Mesenteric fat pad (tissue), 1 donor: ENCODE measurements at regions not wholly inside any gene's neighbourhood (a gene's known extent, or its start where the extent isn't known, plus 50 kb on each side); places are given as distances from the start of the nearest gene placed in this dataset.

Experiments
- DNase-seq: peaks from one replicate; pipeline ENCODE4 v3.0.0-alpha.2; 2020; ENCODE audit warnings: low spot score
- donor health status: DM: yes; HTN: yes; CAD: no.

DNA sequence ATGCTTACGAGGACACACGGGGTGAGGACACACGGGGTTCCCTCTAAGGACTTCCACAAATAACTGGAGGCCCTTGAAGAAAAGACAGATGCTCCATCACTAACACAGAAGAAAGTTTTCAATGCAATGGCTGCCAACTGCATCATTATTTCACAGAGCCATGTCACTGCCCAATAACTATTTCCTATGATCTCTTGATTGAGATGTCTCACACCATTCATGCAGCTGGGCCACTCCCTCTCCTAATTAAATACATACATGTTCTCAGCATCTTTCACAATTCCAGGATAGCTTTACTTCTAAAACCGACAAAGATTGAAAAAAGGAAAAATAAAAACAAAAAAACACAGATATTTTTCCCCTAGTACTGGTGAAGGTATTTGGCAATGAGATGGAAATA lies 650.8 kb downstream of the SEMA5A start:
- no peak for DNase-seq

DNA sequence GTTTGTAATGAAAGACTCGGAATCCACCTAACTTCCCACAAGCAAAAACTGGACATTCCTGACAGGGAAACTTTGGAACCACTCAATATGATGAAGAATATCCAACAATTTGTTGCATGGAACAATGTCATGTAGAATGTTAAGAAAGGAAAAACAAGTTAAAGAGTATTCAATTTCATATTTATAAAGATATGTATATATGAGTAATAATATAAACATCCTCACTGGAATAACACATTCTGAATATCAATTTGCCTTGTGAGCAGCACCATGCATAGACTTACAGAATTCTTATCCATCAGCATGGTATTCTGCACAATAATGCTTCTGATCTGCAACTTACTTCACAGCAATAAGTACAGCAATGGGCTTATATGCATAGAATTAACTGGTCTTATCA lies 650.3 kb downstream of the SEMA5A start:
- DNase-seq = no peak

DNA sequence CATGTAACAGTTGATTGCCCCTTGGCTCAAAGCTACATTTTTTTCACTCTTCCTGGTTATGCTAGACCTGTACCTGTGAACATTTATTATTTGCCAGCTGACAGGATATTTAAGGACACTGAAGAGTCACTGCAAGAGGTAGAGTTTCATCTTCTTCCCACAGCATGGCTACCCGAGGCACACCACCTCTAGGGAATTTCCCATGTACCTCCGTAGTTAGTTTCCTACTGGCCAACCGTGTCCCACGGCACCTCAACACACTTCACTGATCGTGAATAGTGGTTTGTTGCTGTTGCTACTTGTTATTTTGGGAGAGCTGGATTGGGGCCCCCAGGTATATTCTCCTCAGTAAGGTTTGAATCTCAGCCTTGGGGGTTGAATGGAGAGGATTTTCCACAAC lies 648.6 kb downstream of the SEMA5A start:
- DNase-seq = no peak

DNA sequence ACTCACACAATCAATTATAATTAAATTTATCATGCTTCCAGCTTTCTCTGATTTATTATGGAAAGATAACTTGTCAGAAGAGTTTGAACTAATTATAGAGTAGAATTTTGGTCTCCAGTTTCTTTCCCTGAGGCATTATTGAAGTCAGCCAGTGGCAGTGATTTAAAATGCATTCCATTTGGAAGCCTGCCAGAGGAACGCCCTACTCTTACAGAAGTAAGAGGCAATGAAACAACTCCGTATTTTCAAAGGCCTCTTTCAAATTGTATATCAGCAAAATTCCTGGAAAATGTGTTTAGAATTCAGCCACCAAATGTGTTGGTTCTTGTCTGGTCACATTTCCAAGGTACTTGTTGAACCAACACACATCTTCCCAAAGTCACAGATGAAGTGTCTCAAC lies 640.9 kb downstream of the SEMA5A start:
- no peak for DNase-seq

DNA sequence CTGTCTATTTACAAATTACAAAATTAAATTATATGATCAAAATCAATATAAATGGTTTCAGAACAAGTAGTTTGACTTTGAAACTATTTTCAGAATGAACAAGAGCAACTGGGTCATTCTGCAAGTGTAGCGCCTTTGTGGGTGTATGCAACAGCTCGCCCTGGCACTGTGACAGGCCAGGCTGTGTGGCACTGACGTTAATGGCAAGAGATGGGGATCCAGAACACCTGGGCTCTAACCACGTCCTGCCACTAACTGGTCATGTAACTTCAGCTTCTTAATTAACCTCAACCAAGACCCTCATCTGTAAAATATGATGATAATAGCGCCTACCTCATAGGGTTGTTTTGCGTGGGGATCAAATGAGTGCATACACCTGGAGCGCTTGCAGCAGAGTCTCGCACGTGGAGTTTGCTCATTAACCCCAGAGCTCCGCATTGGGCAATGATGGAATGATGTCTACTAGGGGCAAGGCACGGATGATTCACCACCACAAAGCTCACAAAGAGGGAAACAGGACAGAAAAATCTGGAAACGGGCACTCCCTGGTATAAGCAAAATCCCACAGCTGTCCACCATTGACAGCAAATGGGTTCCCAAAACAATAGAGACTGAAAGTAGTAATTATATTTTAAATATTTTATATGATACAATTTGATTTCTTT lies 639.4 kb downstream of the SEMA5A start:
- DNase-seq = no peak

DNA sequence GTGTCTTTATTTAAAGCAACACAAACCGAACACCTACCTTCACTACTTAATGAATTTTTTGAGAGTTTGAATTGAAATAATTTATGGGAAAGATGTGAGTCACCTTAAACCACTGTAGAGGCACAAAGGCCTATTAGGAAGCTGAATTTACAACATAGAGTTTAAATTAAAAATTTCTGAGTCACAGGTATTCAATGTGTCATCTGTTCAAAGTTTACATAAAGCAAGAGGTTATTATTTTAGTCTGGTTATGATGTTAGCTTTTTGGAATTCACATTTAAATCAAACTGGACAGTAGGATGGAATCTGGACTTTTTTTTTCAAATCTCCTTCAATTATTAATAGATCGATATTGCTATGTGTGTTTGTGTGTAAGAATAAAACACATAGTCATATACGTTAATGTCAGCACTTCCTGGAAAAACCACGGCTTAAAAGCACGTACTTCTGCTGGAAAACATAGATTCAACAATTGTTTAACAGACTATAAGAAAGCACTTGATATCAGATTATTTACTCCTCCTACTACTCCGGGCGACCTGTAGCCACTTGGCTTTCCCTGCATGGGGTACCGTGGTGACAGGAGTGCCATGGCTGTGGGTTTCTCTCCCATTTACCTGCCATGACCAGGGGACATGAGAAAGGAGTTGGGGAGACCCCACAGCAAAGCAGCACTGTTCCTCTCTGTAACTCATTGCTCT lies 638.6 kb downstream of the SEMA5A start:
- DNase-seq = no peak

DNA sequence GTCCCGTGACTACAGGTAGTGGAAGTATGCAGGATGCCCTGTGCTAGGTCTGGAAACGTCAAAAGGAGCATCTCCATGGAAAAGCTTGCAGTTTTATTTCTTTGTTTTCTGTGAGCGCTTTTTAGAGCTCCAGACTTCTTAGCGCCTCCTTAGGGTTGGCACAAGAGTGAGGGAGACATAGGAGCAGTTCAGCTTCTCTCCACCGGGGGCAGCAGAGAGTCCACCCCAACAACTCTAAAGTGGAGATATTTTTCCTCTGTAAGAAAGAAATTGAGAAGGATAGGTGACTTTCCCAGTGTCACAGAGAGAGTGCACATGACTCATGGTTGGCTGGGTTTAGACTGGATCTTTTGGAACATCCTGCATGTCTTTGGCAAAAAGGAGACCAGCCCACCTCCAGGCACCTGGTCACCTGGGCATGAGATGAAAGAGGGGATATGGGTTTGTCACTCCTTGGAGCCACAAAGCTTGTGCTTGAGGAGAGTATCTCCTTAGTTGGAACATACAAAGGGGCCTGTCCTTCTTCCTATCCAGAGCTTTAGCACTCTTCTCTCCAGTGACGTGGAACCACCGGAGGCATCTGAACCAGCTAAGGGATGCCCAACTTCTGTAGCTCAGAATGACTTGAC lies 637.7 kb downstream of the SEMA5A start:
- DNase-seq = no peak

DNA sequence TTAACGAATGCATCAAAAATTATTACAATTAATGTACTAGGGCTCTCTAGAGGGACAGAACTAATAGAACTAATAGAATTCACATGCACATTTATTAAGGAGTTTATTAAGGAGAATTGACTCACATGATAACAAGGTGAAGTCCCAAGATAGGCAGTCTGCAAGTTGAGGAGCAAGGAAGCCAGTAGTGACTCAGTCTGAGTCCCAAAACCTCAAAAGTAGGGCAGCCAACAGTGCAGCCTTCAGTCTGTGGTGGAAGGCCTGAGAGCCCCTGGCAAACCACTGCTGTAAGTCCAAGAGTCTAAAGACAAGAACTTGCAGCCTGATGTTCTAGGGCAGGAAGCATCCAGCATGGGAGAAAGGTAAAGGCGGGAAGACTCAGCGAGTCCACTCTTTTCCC lies 633.8 kb downstream of the SEMA5A start:
- DNase-seq = no peak

DNA sequence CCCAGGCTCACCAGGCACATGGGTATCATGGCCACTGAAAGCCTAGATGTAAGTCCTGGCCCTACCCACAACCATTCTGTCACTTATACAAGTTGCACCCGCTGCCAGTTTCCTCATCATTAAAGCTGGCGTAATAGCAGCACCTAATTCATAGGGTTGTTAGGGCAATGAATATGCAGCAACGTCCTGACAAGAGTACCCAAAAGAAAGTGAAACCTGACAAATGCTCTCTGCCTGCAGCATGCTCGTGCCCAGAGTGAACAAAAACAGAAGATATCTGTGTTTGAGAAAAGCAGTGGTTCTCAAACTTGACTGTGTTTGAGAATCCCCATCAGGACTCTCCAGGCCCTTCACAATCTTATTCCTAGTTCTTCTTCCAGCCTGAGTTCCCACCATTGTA lies 632.4 kb downstream of the SEMA5A start:
- DNase-seq = no peak

DNA sequence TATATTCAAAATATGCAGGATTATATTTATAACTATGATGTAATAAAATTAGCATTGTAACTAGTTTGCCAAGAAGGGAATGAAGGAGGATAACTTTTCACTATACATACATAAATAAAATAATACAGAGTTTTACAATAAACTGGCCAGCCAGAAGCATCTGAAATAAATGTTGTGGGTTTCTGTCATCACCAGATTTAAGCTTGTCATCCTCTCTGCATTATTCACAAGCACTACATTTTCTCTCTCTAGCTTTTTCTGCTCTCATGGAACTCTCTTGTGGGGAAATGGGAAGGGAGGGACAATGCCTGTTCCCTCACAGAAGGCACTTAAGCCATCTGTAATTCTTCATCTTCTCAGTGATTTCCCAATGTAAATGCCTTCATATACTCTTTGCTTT lies 626.8 kb downstream of the SEMA5A start:
- DNase-seq = no peak

DNA sequence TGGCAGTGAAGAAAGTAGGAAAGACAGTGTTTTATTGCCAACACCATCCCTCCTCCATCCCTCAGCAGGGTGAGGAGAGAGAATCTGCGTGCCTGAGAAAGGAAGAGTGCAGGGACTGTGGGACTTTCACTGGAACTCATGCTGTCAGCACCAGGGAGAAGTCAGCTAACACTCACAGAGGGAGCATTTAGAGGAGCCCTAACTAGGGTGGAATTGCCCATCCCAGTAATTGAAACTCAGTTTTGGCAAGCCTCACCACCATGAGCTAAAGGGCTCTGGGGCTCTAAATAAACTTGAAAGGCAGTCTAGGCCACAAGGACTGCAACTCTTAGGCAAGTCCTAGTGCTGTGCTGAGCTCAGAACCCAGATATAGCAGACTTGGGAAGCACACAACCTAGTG lies 622.3 kb downstream of the SEMA5A start:
- DNase-seq = no peak

DNA sequence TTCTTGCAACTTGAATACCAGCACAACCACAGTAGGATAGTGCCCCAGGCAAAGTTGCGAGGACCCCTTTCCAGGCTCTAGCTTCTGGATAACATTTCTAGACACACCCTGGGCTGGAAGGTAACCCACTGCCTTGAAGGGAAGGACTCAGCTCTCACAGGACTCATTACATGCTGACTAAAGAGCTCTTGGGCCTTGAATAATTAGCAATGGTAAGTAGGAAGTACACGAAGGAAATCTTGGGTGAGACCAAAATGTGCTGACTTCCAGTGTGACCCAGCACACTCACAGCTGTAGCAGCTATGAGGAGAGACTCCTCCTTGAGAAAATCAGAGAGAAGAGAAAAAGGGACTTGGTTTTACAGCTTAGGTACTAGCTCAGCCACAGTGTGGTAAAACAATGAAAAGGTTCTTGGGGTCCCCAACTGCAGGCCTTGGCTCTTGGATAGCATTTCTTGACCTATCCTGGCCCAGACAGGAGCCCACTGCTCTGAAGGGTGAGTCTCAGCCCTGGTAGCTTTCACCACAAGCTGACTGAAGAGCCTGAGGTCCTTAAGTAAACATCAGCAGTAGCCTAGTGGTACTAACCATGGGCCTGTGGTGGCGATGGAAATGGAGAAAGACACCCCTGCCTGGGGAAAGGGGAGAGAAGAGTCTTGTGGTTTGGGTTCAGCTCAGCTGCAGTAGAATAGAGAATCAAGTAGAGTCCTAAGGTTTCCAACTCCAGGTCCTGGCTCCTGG lies 621.7 kb downstream of the SEMA5A start:
- no peak for DNase-seq

DNA sequence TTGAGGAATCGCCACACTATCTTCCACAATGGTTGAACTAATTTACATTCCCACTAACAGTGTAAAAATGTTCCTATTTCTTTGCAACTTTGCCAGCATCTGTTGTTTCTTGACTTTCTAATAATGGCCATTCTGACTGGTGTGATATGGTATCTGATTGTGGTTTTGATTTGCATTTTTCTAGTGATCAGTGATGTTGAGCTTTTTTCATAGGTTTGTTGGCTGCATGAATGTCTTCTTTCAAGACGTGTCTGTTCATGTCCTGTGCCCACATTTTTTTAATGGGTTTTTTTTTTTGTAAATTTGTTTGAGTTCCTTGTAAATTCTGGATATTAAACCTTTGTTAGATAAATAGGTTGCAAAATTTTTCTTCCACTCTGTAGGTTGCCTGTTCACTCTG lies 615.9 kb downstream of the SEMA5A start:
- no peak for DNase-seq

DNA sequence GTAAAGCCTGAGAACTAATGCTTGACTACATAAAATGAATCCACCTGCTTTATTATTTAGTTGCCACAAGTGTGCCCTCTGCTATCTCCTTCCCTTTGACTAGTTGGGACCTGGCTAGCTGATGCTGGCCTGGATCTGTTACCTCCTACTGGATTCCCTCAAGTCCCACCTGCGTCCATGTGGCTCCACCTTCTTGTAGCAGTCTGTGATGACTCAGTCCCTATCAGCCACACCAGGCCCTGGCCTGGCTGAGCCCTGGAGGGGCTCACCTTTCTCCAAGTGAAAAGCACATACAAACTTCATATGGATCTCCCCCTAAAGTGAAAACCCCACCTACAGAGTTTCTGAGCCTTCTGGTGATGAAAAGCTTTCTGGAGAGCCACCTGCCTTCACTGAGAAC lies 611.4 kb downstream of the SEMA5A start:
- no peak for DNase-seq

DNA sequence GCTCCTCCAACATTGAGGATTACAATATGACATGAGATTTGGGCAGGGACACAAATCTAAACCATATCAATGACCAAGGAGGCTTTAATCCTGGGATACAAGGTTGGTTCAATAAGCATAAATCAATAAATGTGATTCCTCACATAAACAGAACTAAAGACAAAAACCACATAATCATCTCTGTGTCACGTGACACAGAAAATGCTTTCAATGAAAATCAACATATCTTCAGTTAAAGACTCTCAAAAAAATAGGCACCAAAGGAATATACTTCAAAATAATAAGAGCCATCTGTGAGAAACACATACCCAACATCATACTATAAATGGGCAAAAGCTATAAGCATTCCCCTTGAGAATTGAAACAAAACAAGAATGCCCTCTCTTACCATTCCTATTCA lies 604.9 kb downstream of the SEMA5A start:
- DNase-seq = no peak

DNA sequence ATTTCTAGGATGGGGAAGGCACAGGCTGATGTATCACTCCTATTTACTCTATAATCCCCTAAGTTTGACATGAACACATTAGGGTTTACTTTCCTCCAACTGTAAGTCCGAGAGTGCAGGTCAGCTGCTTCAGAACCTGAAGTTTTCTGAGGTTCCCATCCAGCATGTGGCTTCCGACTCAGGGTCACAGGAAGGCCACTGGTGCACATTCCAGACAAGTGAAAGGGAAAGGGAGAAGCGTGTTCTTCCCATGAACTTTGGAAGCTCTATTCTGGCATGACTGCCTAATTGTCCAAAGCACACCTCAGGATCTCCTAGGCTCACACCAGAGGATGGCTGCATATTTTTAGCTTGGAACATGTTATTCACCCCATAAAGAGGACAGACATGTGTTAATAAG lies 602.6 kb downstream of the SEMA5A start:
- no peak for DNase-seq

DNA sequence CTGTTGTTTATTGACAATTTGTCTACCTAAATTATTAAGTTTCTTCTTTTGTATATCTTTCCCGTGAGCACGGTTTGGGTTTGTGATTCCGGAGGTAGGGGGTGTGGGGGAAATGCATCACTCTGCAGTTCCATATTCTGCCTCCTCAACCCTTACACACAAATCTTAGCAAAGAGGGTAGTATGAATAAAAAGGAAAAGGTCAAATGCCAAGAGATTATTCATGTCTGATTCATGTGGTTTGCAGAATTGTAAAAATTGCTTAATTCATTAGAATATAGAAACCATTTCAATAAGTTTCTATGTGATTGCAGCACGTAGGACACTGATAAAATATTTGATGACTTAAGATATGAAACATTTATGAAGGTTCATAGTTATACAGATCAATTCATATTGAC lies 601.9 kb downstream of the SEMA5A start:
- DNase-seq = no peak

DNA sequence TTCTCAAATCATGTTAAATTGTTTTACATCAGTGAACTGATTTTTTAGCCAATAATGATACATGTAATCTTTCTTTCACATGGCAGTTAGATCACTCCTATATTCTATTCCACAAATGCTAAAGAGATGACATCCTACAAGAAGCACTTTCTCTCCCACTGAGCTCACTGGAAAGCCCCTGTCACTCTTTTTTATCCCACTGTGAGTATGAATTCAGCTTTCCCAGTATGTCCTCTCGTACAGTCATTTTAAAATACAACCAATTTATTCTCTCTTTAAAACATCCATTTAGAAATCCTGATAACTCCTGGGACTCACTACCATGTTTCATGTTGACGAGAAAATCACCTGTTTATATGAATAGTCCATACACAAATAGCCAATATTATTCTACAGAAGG lies 599.9 kb downstream of the SEMA5A start:
- DNase-seq = no peak

DNA sequence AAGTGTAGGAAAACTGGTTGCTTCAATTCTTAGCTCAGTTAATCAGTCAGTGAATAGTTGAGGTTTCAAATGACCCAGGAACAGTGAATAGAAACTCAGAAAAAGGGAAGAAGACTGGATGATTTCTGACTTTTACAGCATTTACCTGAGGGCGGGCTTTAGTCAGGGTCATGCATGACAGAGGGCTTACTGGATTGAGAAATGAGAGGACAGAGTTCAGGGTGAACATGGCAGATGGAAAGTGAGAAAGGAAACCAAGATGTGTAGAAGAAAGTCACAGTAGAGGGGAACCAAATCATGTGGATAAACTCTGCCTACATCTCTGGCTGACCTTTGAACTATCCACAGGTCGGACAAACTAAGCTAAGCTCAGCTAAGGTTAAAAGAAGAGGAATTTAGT lies 596.0 kb downstream of the SEMA5A start:
- no peak for DNase-seq

DNA sequence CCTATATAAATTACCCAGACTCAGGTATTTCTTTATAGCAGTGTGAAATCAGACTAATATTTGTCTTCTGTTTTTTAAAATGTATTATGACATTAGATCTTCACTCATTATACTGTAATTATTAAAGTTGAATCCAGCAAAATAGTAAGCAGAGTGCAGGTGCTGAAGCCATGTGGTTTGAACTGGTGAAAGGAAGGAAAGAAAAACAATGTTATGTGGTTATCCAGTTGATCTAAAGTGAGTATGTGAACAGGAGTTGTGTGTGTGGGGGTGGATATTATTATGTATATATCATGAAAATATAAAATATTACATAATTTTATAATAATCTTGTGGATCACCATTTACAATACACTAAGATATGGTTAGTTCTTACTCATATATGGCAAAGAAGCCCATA lies 593.7 kb downstream of the SEMA5A start:
- no peak for DNase-seq

DNA sequence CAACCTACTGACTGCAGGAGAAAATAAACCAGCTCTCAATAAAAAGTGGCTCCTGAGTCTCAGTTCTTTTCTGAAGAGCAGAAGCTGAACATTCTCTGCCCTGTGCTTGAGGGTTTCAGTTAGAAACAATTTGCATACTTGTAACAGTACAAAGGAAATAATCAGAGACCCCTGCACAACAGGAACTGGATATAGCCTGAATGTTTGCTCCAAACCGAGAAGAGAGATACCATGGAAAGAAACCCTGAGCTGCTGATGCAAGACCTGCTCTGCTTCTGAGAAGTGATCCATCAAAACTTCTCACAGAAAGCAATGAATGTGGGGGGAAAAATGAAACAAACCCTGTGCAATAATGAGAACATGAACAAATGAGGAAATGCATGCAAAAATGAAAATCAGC lies 592.9 kb downstream of the SEMA5A start:
- no peak for DNase-seq

DNA sequence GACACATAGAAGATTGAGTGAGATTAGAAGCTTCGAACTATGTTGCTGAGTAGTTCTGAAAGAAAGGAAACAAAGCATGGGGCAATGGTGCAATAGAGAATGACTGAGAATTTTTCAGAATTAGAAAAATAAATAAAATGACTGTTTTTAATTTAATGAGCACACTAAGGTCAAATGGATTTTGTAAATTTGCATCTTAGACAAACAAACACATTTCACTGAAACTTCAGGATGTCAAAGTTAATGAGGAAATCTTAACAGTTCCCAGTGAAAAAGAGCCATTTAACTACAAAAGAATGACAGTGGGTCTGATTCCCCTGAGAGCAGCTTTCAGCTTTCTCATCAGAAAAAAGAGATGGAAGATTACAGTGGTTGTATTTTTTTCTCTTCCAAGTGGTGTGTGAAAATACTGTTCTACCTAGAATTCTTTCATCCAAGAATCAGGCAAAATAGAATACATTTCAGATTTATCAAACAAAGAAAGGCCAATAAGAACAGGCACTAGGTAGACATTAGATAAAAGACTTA lies 591.9 kb downstream of the SEMA5A start:
- no peak for DNase-seq
